A549 (cell line): ENCODE measurements at regions not wholly inside any gene's neighbourhood (a gene's known extent, or its start where the extent isn't known, plus 50 kb on each side); places are given as distances from the start of the nearest gene placed in this dataset.

ENCODE experiments used
- ATOH8 ChIP-seq: fragments of 250-450 bp; sonication (Bioruptor Pico); IDR thresholded peaks from 2 replicates; pipeline ENCODE4 v1.5.0; 2020; ENCODE audit warnings: low read depth, mild to moderate bottlenecking, moderate library complexity
- BHLHE40 ChIP-seq: IDR thresholded peaks from 2 replicates; pipeline ENCODE4 v1.6.1; 2012; ENCODE audit warnings: low read depth, low read length, inconsistent platforms
- CEBPB ChIP-seq, 2 experiments: fragments of >200 bp in 1 of 2; sonication (Bioruptor Twin) in 1 of 2; formaldehyde crosslinking in 1 of 2; IDR thresholded peaks; 2 replicates each; pipeline ENCODE4 v1.6.1; 2012 to 2016
- CTCF ChIP-seq: fragments of >200 bp; sonication (Bioruptor Twin); formaldehyde crosslinking; IDR thresholded peaks from 3 replicates; pipeline ENCODE4 v1.5.1; 2016
- ELK1 ChIP-seq: fragments of 150-350 bp; IDR thresholded peaks from 2 replicates; pipeline ENCODE4 v1.6.1; 2014; ENCODE audit warnings: low read depth, mild to moderate bottlenecking, low read length
- ESRRA ChIP-seq: fragments of 150-350 bp; IDR thresholded peaks from 2 replicates; pipeline ENCODE4 v1.6.1; 2014; ENCODE audit warnings: mild to moderate bottlenecking, low read length, borderline replicate concordance
- HDAC2 ChIP-seq: fragments of 200-600 bp; sonication (generic); IDR thresholded peaks from 2 replicates; pipeline ENCODE4 v1.6.1; 2016
- NFE2L2 ChIP-seq: fragments of 150-350 bp; conservative IDR thresholded peaks from 2 replicates; pipeline ENCODE4 v1.6.1; 2014; ENCODE audit warnings: low read length
- NPAS2 ChIP-seq: fragments of 250-450 bp; sonication (Bioruptor Pico); IDR thresholded peaks from 2 replicates; pipeline ENCODE4 v1.8.0; 2022; ENCODE audit warnings: mild to moderate bottlenecking, moderate library complexity, borderline replicate concordance
- POLR2A ChIP-seq: IDR thresholded peaks from 2 replicates; pipeline ENCODE4 v1.6.1; 2012; ENCODE audit warnings: mild to moderate bottlenecking, low read length
- USF2 ChIP-seq: fragments of 450-650 bp; IDR thresholded peaks from 2 replicates; pipeline ENCODE4 v1.6.1; 2014; ENCODE audit warnings: antibody characterized with exemption

GRCh38 chr1:91613595-91613994 is 112.9 kb downstream of the CDC7 start:
- TF ChIP-seq CTCF (no peak), USF2 (no peak), ESRRA (no peak), ELK1 (no peak), ATOH8 (CRISPR knock-in tag) (no peak), HDAC2 (no peak), CEBPB (IDR thresholded peaks at IDR 0.05) (no peak), BHLHE40 (no peak), POLR2A (no peak), NPAS2 (CRISPR knock-in tag) (no peak), NFE2L2 (no peak)
